Adrenal gland (tissue), 5 donors: ENCODE measurements at regions not wholly inside any gene's neighbourhood (a gene's known extent, or its start where the extent isn't known, plus 50 kb on each side); places are given as distances from the start of the nearest gene placed in this dataset.

Experiments
- POLR2A ChIP-seq, 2 donors: fragments of 450-650 bp; IDR thresholded peaks; one replicate each; pipeline ENCODE4 v1.6.1; 2017; ENCODE audit warnings: antibody characterized with exemption in 2 of 2, mild to moderate bottlenecking in 2 of 2, moderate library complexity in 1 of 2
- TF ChIP-seq, protein P1 (sequence below), 6 experiments: fragments of 450-650 bp in 4 of 6; fragments of 200-600 bp in 2 of 6; sonication (generic) in 1 of 6; IDR thresholded peaks; 1 replicate in 5 of 6; 2 replicates in 1 of 6; pipeline versions ENCODE4 v1.5.1 to v1.8.0; 2016 to 2021; ENCODE audit warnings: antibody characterized with exemption in 6 of 6, mild to moderate bottlenecking in 2 of 6, moderate library complexity in 1 of 6
- donor health status: DM: no; HTN: no; CAD: no.

- TF ChIP-seq, protein P1, sequence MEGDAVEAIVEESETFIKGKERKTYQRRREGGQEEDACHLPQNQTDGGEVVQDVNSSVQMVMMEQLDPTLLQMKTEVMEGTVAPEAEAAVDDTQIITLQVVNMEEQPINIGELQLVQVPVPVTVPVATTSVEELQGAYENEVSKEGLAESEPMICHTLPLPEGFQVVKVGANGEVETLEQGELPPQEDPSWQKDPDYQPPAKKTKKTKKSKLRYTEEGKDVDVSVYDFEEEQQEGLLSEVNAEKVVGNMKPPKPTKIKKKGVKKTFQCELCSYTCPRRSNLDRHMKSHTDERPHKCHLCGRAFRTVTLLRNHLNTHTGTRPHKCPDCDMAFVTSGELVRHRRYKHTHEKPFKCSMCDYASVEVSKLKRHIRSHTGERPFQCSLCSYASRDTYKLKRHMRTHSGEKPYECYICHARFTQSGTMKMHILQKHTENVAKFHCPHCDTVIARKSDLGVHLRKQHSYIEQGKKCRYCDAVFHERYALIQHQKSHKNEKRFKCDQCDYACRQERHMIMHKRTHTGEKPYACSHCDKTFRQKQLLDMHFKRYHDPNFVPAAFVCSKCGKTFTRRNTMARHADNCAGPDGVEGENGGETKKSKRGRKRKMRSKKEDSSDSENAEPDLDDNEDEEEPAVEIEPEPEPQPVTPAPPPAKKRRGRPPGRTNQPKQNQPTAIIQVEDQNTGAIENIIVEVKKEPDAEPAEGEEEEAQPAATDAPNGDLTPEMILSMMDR (IDR thresholded peaks at IDR 0.05), result no peak
- no peak for TF ChIP-seq POLR2A (IDR thresholded peaks at IDR 0.05)
Observed at GRCh38 chrX:20653070-20653469, 386.4 kb upstream of the RPS6KA3 start.
